Fibroblast of lung (primary cell): ENCODE measurements at regions not wholly inside any gene's neighbourhood (a gene's known extent, or its start where the extent isn't known, plus 50 kb on each side); places are given as distances from the start of the nearest gene placed in this dataset.
"Not testable (repeated sequence)": the region's sequence is repeated elsewhere in the genome, so short reads cannot be mapped to it uniquely, and the experiment has no call there.

Experiments
- DNase-seq, 2 donors: peaks; one replicate each; pipeline versions ENCODE4 v3.0.0 to v3.0.0-alpha.2; 2010; ENCODE audit warnings: low read depth in 2 of 2
- H2AFZ ChIP-seq: 2 replicates; pipeline ENCODE4 v1.5.1; 2012; ENCODE audit warnings: low read length, control low read depth, inconsistent platforms
- H3K27ac ChIP-seq: 2 replicates; pipeline ENCODE4 v1.5.1; 2011; ENCODE audit warnings: low read length, control low read depth; ENCODE audit not compliant: insufficient read depth
- H3K27me3 ChIP-seq: 2 replicates; pipeline ENCODE4 v1.5.1; 2011; ENCODE audit warnings: mild to moderate bottlenecking, low read length; ENCODE audit not compliant: control insufficient read depth, insufficient read depth
- H3K36me3 ChIP-seq: 2 replicates; pipeline ENCODE4 v1.5.1; 2011; ENCODE audit warnings: low read length; ENCODE audit not compliant: control insufficient read depth, insufficient read depth
- H3K4me1 ChIP-seq: 2 replicates; pipeline ENCODE4 v1.5.1; 2011; ENCODE audit warnings: low read length; ENCODE audit not compliant: control insufficient read depth, insufficient read depth; ENCODE audit errors: extremely low read depth
- H3K4me2 ChIP-seq: 2 replicates; pipeline ENCODE4 v1.5.1; 2011; ENCODE audit warnings: low read length, control low read depth; ENCODE audit not compliant: insufficient read depth; ENCODE audit errors: extremely low read depth
- H3K4me3 ChIP-seq, 4 experiments: fragments of 200-600 bp in 1 of 4; sonication (generic) in 1 of 4; replicated peaks in 1 of 4; 2 replicates each; pipeline ENCODE4 v1.5.1; 2011 to 2016; ENCODE audit warnings: low read length in 4 of 4, low read depth in 3 of 4, mild to moderate bottlenecking in 3 of 4, control low read depth in 2 of 4, inconsistent platforms in 1 of 4, mixed read lengths in 1 of 4; ENCODE audit not compliant: insufficient read depth in 1 of 4; ENCODE audit errors: control extremely low read depth in 1 of 4
- H3K79me2 ChIP-seq: 2 replicates; pipeline ENCODE4 v1.5.1; 2012; ENCODE audit warnings: mild to moderate bottlenecking, low read length, inconsistent platforms; ENCODE audit not compliant: control insufficient read depth, insufficient read depth
- H3K9ac ChIP-seq: 2 replicates; pipeline ENCODE4 v1.5.1; 2011; ENCODE audit warnings: mild to moderate bottlenecking, low read length, control low read depth; ENCODE audit not compliant: insufficient read depth
- H3K9me3 ChIP-seq: 2 replicates; pipeline ENCODE4 v1.5.1; 2012; ENCODE audit warnings: low read depth, low read length; ENCODE audit not compliant: control insufficient read depth, insufficient read depth
- H4K20me1 ChIP-seq: 2 replicates; pipeline ENCODE4 v1.5.1; 2011; ENCODE audit warnings: low read length; ENCODE audit not compliant: control insufficient read depth, insufficient read depth; ENCODE audit errors: extremely low read depth
- EZH2 ChIP-seq: IDR thresholded peaks from 2 replicates; pipeline ENCODE4 v1.5.1; 2012; ENCODE audit warnings: low read length, control low read depth, mild to moderate bottlenecking; ENCODE audit errors: missing control alignments
- TF ChIP-seq, protein P1 (sequence below), 2 donors: IDR thresholded peaks in 1 of 2; conservative IDR thresholded peaks in 1 of 2; 1 replicate in 1 of 2; 2 replicates in 1 of 2; pipeline ENCODE4 v1.5.1; 2011 to 2012; ENCODE audit warnings: low read length in 2 of 2, control low read depth in 1 of 2, inconsistent platforms in 1 of 2, low read depth in 1 of 2, mild to moderate bottlenecking in 1 of 2

DNA sequence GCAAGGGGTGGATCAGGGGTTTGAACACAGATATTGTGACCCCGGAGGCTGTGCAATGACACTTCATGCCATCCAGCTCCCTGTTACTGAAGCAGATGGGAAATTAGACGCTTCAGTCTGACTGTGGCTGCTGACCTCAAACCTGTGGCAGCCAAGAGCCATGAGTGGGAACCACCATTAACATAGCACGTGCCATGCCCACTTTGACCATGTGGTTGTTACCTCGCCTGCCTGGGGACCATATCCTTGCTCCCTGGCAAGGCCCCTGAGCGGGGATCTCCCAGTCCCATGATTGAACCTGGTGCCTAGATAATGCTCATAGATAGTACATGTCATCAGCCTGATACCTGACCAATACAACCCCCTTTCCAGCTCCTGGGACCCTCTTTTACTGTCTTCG, 68.9 kb downstream of the CYP26B1 start:
- no peak overlapping the region for H3K4me3 ChIP-seq

GRCh38 chr2:72077702-72078169, 69.9 kb downstream of the CYP26B1 start:
- H3K79me2 ChIP-seq = no peaks in the 10 kb centered on the region
- no peak overlapping the region for H3K9ac ChIP-seq
- TF ChIP-seq, protein P1, sequence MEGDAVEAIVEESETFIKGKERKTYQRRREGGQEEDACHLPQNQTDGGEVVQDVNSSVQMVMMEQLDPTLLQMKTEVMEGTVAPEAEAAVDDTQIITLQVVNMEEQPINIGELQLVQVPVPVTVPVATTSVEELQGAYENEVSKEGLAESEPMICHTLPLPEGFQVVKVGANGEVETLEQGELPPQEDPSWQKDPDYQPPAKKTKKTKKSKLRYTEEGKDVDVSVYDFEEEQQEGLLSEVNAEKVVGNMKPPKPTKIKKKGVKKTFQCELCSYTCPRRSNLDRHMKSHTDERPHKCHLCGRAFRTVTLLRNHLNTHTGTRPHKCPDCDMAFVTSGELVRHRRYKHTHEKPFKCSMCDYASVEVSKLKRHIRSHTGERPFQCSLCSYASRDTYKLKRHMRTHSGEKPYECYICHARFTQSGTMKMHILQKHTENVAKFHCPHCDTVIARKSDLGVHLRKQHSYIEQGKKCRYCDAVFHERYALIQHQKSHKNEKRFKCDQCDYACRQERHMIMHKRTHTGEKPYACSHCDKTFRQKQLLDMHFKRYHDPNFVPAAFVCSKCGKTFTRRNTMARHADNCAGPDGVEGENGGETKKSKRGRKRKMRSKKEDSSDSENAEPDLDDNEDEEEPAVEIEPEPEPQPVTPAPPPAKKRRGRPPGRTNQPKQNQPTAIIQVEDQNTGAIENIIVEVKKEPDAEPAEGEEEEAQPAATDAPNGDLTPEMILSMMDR (conservative IDR thresholded peaks at IDR 0.05 in 1 of 2, IDR thresholded peaks at IDR 0.05 in 1 of 2; ENCODE audit: low read depth in 1 of 2, low read length in 2 of 2) = no peak
- TF ChIP-seq EZH2 = no peak
- no peaks in the 10 kb centered on the region for H3K9me3 ChIP-seq
- H3K27me3 ChIP-seq = no peaks in the 10 kb centered on the region
- no peak overlapping the region for H3K27ac ChIP-seq
- H3K4me1 ChIP-seq = no peaks in the 10 kb centered on the region
- H3K4me3 ChIP-seq = no peak overlapping the region
- H3K36me3 ChIP-seq = no peaks in the 10 kb centered on the region
- no peak for DNase-seq
- H4K20me1 ChIP-seq = no peaks in the 10 kb centered on the region
- H2AFZ ChIP-seq = no peak overlapping the region
- H3K4me2 ChIP-seq = no peak overlapping the region

More for the DNA sequence above, 68.9 kb downstream of the CYP26B1 start:
- Histone ChIP-seq H2AFZ (no peak overlapping the region), H4K20me1 (no peaks in the 10 kb centered on the region), H3K79me2 (no peaks in the 10 kb centered on the region), H3K36me3 (no peaks in the 10 kb centered on the region), H3K4me1 (no peaks in the 10 kb centered on the region), H3K27me3 (no peaks in the 10 kb centered on the region), H3K27ac (no peak overlapping the region), H3K4me2 (no peak overlapping the region), H3K9me3 (no peaks in the 10 kb centered on the region), H3K9ac (no peak overlapping the region)
- TF ChIP-seq EZH2 = no peak
- TF ChIP-seq, protein P1 (conservative IDR thresholded peaks at IDR 0.05 in 1 of 2, IDR thresholded peaks at IDR 0.05 in 1 of 2; ENCODE audit: low read depth in 1 of 2, low read length in 2 of 2) = no peak
- no peak for DNase-seq

DNA sequence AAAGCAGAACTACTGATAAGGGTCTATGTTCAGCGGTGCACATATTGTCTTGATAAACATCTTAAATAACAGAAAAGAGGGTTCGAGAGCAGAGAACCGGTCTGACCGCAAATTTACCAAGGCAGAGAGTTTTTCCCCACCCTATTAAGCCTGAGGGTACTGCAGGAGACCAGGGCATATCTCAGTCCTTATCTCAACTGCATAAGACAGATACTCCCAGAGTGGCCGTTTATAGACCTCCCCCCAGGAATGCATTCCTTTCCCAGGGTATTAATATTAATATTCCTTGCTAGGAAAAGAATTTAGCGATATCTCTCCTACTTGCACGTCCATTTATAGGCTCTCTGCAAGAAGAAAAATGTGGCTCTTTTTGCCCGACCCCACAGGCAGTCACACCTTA, 74.3 kb downstream of the CYP26B1 start:
- not testable (repeated sequence) for H3K27ac ChIP-seq, H3K4me1 ChIP-seq, H3K36me3 ChIP-seq, DNase-seq, H3K79me2 ChIP-seq, H3K9me3 ChIP-seq, H3K4me3 ChIP-seq, H3K4me2 ChIP-seq, H4K20me1 ChIP-seq, H3K9ac ChIP-seq, H2AFZ ChIP-seq, H3K27me3 ChIP-seq

- not testable (repeated sequence) for H3K79me2 ChIP-seq, H4K20me1 ChIP-seq, H3K27ac ChIP-seq, DNase-seq, H3K9ac ChIP-seq, H2AFZ ChIP-seq, H3K4me2 ChIP-seq, H3K9me3 ChIP-seq, H3K36me3 ChIP-seq, H3K4me3 ChIP-seq, H3K27me3 ChIP-seq, H3K4me1 ChIP-seq
Observed at GRCh38 chr2:72064197-72064596, 83.5 kb downstream of the CYP26B1 start.
